NCI-H2227 (cell line): ENCODE measurements at regions not wholly inside any gene's neighbourhood (a gene's known extent, or its start where the extent isn't known, plus 50 kb on each side); places are given as distances from the start of the nearest gene placed in this dataset.
"Not testable (repeated sequence)": the region's sequence is repeated elsewhere in the genome, so short reads cannot be mapped to it uniquely, and the experiment has no call there.

Experiments used
- DNase-seq: peaks from one replicate; lab custom pipeline; 2025; ENCODE audit not compliant: unreplicated experiment; lab: John Stamatoyannopoulos, UW

DNA sequence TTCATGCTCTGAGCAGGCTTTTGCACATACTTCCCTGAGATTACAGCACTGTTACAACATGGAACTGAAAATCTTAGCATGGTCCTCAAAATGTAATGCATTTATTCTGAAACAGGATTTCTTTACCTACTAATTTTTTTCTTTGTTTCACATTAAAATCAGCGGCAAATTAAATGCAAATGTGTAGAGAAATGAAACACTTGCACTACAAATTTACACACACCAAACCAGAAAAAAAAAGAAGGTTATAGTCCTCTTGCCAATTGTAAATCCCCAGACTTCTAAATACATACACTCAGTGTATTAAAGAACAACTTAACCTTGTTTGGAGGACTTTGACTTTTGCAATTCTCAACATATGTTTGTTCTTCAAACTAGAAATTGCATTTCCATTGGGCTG, 210.9 kb upstream of the TBX18 start:
- DNase-seq: no peak

DNA sequence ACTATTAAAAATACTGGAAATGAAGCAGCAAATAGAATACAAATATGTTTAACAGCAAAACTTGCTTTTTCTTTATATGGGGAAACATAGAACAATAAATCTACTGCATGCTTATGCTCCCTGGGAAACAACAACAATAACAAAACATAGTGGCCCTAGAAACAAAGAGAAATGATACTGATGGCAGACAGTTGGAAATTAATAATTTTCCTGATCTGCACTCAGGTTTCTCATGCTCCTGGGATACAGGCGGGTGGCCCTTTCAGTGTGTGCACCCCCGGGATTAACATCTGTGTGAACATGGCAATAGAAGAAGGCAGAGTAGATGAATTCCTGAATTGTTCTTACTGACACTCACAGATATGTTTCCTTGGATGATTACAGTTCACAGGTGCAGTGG, 209.2 kb upstream of the TBX18 start:
- DNase-seq: no peak

DNA sequence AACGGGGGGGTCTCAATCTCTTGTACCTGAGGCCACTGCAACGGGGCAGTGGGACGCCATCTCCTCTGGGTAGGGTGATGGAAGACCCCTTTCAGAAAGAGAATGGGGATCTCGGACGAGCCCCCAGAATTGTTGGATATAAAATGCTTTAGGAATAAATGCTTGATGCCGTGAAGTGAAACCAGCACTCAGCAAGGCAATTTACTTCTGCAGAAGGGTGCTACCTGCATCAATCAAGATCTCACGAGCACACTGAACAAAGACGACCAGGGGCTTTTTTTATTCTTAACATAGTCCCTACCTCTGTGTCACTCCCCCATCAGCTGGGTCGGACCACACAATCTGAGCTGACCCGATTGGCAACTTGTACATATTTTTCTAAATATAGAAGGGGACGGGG, 203.6 kb upstream of the TBX18 start:
- no peak for DNase-seq

DNA sequence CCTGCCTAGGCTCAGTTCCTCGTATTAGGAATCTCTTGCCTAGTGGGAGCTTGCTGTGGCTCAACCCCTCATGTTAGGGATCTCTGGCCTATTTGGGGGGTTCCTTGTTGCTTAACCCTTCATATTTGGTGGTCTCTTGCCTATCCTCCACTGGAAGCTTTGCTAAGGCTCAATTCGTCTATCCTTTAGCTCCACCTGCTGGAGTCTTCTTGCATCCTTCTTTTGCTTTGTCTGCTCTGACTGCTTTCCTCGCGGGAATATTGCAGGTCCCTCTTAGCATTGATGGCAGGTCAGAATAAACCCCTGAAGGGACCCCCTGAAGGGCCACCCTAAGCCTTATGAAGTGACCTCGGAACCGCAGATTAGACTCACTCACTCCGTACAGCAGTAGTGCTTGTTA, 203.0 kb upstream of the TBX18 start:
- DNase-seq: peak; percentile 64

DNA sequence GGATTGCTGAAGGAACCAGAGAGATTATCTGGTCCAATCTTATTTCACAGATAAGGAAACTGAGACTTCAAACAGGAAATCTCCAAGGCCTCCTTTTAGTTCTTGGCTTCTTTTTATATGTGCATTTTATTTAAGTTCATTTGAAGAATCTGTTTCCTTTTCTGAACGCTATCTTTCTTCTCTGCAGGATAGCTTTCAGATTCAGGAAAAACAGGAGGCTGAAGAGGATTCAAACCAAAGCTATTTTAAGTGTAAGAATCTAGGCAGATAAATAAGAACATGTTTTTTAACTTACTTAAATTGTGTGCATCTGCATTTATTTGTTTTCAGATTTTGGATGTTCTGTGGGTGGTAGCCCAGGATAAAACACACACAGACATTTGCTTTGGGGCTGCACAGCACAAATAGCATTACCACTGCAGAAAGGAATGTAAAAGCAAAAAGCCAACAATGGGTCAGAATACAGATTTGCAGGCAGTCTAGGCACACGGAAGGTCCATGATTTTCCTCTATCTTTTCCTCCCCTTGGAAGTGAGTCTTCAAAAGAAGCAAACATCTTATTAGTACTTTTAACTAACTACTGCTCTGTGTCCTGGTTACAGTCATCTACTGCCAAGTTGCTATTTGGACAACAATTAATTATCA, 188.8 kb upstream of the TBX18 start:
- no peak for DNase-seq

DNA sequence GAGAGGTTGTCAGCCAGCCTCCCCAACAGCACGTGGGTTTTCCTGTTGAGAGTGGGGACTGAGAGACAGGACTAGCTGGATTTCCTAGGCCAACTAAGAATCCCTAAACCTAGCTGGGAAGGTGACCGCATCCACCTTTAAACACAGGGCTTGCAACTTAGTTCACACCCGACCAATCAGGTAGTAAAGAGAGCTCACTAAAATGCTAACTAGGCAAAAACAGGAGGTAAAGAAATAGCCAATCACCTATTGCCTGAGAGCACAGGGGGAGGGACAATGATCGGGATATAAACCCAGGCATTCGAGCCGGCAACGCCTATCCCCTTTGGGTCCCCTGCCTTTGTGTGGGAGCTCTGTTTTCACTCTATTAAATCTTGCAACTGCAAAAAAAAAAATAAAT, 180.5 kb upstream of the TBX18 start:
- DNase-seq: not testable (repeated sequence)

DNA sequence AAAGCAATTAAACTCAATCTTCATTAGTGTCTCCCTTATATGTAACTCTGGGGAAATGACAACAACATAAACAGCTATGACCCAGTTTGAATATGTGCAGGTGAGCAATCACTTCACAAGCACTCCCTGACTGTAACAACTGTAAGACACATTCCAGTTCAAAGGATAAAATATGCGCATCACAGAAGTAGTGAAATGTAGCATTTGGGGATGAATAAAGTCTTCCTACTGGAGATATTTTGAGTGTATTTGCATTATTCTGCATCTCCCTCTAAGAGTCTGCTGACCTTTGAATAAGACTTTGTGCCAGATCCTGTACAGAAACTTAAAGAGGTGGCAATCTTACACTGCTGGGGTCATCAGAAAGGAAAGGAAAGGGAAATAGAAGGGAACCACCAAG, 179.5 kb upstream of the TBX18 start:
- DNase-seq: no peak

DNA sequence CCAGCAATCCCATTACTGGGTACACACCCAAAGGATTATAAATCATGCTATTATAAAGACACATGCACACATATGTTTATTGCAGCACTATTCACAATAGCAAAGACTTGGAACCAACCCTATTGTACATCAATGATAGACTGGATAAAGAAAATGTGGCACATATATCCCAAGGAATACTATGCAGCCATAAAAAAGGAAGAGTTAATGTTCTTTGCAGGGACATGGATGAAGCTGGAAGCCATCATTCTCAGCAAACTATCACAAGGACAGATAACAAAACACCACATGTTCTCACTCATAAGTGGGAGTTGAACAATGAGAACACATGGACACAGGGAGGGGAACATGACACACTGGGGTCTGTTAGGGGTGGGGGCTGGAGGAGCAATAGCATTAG, 177.2 kb upstream of the TBX18 start:
- not testable (repeated sequence) for DNase-seq

DNA sequence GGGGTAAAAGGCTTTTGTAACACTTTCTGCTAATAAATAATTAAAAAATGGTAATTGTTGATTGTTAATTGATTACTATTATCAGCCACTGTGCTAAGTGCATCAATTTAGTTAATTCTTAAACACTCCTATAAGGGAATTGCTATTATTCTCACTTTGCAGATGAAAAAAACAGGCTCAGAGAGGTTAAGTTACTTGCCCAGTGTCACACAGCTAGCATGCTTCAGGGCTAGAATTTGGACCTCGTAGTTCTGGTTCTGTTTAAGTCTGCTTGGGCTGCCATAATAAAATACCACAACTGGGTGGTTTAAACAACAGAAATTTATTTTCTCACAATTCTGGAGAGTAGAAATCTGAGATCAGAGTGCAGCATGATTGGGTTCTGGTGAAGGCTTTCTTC, 164.8 kb upstream of the TBX18 start:
- no peak for DNase-seq

DNA sequence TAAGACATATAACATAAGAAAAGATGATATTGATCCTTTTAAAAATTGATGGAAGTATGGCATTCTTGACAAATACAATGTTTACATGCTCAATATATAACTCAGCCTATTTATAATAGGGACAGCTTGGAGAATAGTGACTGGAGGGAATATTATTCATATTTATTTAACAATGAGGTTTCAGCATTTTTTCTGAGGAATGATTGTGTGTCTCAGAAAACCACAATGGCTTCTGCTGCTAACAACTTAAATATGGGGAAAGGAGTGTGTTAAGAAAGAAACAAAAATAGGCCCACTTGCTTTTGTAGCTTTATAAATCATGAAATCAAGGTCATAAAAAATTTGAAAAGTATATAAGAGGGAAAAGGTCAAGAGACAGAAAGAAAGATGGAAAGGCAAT, 163.2 kb upstream of the TBX18 start:
- no peak for DNase-seq

DNA sequence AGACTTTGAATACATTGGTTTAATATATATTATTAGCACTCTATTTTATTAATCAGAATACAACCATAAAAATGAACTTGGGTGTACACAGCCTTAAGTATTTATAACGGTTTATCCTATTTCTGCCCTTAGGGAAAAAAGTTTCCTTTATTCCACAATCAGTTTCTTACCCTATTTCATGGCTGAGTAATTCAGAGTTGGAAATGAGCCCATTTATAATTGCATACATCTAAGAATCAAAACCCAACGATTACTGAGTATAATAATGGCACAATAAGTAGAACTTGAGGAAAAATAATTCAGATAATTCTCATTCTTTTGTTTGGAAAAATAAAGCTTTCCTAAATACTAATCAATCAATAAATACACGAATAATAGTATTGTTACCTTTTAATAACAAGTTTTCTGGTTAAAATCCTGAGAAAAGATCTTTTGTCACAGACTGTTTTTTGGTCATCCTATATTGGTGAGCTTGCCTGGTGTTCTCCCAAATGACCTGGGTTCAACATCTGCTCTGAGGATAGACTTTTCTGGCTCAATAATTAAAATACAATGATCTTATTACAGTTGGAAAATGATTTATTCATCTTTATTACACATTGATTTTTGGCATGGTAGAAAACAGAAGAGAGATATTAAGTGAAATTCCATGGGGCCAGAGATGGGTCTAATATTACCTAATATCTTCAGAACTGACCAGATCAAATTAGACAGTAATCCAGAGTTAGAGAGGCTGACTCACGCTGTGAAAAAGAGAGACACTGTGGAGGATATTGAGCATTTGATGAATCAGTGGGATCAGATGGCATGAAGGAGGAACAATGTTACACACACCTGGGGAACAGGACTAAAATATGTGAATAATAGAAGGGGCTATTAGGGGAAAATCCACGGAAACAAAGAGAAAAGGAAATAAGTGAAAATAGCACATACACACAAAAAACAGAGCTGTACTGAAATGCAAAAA, 162.1 kb upstream of the TBX18 start:
- DNase-seq: no peak

DNA sequence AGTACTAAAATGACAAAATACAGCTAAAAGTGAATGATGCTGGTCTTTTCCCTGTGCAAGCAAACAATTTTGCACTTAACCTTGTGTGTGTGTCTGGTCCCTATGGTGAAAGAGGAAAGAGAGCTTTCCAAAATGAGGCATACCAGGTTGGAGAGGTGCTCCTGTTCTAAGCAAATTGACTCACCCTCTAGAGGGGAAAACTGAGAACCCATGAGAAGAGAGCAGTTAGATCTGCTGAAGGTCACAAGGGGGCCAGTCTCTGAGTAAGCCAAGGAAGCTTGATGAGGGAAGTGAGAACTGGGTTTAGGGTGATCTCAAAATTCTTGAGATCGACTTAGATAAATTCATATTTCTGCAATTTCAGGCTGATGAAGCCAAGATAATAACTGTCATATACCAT, 157.5 kb upstream of the TBX18 start:
- DNase-seq: no peak

DNA sequence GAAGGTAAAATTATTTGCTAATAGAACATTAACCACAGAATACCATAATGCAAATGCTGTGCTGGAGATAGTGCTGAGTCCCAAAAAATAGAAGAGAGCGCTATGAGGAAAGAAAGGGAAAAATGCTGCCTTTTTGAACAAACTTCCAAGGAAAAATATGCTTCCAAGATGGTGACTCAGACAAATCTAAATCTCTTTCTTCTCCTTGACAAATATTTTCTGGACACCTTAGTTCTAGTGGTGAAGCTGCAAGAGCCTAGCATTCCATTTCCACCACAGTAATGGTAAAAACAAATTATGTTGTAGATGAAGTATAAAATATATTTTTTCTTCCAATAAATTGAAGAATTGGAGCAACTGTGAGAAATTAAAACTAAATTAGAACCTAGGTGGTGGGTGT, 155.6 kb upstream of the TBX18 start:
- DNase-seq: no peak

DNA sequence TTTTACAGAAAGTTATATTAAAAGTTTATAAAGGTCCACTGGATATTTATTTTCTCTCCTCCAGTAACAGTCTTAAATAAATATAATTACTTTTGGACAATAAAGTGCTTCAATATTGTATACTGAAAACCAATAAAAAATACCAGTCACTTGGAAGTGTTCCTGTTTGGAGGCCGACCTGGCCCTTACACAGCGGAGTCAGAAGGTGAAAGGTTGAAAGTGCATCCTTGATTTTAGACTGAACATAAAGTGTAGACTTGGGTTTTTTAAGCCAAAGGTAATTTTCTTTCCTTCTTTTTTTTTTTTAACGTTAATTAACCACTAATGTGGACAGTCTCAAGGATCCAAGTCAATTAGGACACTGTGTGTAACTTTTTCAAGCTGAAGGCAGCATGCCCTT, 152.3 kb upstream of the TBX18 start:
- no peak for DNase-seq

DNA sequence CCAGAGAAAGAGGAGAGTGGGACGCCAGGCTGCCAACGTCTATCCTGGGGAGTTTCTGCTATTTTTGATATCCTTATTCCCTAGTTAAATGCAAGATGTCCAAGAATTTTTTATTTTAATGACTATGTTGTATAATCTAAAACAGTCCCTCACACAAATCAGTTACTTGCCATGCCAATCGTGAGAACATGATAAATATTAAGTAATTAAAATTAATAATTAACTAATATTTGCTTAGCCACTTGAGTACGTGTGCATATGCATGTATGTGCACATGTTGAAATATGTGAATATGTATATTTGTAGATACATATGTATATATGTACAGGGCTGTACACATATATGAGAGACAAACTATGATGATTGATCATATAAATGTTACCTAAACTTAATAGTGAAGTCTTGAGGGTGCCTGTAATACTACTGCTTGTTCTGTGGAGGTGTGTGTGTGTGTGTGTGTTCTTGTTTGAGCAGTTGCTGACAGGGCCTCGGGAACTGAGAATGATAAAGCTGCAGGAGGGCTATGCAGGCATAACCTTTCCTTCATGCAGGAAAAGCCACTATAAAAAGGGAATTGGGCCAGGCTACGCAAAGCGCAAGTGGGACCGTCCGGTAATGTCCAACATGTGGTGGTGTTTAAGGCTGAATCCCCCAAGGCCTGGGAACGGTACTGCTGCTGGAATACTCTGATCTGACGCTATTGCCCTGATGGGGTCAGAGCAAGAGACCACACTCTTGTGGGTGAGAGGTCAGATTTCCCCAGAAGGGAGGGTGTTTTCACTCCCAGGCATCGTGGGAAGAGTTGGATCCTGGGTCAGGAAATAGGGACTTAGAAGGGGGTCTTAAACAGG, 148.3 kb upstream of the TBX18 start:
- no peak for DNase-seq

DNA sequence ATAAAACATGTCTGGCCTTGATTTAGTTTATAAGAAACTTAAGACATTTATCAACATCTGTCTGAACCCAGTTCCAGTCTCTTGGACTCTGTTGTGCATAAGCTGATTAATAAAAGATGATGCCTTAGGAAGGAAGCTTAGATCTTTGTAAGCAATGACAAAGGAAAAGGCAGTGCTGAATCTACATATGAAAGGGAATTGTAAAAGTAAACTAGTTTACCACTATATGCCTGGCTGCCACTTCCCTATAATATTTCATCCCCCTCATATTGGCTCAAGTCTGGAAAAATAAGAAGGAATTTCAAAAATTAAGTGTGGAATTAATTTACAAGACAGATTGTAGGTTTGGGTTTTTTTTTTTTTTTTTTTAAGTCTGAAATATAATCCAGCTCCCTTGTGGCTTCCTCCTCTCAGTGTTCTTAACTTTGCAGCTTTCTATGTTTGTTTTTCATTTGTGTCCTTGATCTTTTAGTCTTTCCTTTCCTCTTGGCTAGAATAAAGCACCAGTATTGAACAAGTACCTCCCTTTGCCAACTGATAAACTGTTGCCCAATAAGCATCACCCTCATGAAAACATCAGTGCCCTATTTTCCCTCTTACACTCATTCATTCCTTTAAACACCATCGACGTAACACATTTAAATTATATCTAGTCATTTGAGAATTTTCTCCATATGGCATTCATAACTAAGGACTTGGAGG, 146.7 kb upstream of the TBX18 start:
- DNase-seq: no peak

DNA sequence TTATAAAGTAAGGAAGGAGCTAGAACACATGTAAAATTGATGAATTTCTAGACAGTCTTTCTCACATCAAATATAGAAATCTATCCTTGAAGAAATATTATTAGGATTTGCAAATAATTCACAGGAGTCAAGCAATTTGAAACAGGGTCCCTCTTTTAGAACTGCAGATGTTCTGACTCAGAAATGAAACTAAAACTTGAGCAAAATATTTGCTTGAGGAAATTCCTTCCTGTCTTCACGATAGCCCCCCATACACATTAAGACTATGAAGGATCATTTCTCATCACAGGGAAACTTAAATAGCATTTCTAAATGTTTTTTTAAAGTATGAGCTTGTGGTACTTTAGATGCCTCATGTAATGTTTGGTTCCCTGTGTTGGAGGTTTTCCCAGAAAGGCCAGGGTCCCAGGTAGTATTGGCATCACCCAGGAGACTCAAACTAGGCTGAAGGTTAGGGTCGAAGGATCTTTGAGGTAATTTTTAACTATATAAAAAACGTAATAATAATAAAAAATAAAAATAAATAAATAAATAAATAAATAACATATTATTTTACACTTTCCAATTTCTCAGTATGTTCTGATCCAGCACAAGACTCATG, 144.0 kb upstream of the TBX18 start:
- no peak for DNase-seq

DNA sequence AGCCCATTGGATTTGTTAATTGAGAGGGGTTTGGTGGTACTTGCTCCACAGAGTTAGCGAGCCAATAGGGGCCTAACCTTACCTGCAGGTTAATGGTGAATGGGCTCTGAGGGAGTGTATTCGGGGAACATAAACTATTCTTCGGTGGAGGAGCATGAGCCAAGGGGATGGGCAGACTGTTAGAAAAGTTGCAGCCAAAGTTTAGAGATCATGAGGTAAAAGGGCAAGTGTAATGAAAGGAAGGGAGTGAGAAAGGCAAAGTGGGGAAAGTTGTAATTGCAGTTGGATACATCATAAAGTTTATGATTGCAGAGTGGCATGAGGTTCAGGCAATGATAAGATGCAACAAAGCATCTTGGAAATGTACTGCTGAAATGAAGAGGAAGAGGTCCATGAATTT, 142.1 kb upstream of the TBX18 start:
- no peak for DNase-seq

DNA sequence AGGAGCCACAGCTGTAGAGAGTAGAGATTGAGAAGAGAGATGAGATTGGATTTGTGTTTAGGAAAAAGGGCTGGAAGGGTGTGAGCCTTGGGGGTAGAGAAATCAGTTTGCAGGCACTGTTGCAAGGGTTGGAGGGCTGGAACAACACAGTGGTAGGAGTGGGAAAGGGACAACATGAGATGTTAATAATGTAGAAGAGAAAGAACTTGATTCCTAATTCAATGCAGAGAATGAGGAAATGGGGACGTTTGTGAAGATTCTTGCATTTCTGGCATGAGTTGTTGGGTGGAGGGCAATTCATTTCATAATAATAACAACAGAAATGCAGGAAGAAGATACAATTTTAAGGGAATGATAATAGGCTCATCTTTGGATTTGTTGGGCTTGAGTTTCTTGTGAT, 141.4 kb upstream of the TBX18 start:
- no peak for DNase-seq

DNA sequence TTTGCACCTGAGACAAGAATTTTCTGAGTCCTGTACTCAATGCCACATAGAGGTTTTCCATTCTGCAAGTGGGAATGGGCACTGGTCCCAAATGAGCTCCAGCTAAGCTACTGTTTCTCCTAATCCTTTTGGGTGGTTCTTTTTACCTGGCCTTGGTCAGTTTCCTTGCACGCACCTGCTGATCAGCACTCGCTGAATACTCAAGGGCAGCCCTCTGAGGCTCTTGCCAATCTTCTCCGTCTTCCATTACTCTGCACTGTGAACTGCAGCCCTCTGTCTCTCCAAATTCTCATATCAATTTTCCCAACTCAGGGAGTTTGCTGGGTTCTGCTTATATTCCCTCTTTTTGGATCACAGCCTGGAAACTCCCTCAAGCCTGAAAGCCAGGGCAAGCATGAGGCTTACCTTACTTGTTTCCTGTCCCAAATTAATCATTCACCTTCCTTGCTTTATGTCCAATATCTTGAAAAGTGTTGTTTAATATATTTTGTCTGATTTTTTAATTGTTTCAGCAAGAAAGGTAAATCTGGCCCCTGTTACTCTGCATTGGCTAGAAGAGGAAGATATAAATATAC, 138.0 kb upstream of the TBX18 start:
- DNase-seq: no peak
